IMR-90 (cell line): ENCODE measurements at regions not wholly inside any gene's neighbourhood (a gene's known extent, or its start where the extent isn't known, plus 50 kb on each side); places are given as distances from the start of the nearest gene placed in this dataset.

ENCODE experiments used
- ATAC-seq: fragments of 200-7000 bp; cut with Tn5 transposase; 2 replicates; pipeline ENCODE4 v1.9.1; 2020; ENCODE audit warnings: low read depth, mild to moderate bottlenecking, moderate library complexity
- BruUV-seq: library from RNA; stranded (reverse); fragments of 400-500 nt; replicated peaks from 2 replicates; lab custom pipeline; 2021; lab: Mats Ljungman, UMichigan
- CTCF ChIA-PET: fragments of 300-600 bp; formaldehyde crosslinking; extraction: SDS; loops from one replicate; lab custom pipeline; 2021; ENCODE audit warnings: antibody characterized with exemption; lab: Yijun Ruan, JAX
- POLR2A ChIA-PET: fragments of 300-600 bp; sonication (Branson Sonifier 250); formaldehyde crosslinking; loops from one replicate; lab custom pipeline; 2022; ENCODE audit warnings: antibody characterized with exemption; ENCODE audit not compliant: unreplicated experiment; lab: Charles Lee
- DNase-seq: peaks from one replicate; pipeline ENCODE4 v3.0.0; 2013
- H2AFZ ChIP-seq: replicated peaks from 2 replicates; pipeline ENCODE3; 2013; ENCODE audit warnings: low read length, mild to moderate bottlenecking; ENCODE audit not compliant: poor library complexity
- H2AK5ac ChIP-seq: 2 replicates; pipeline ENCODE4 v1.6.1; 2013; ENCODE audit warnings: low read depth, low read length, inconsistent platforms
- H2AK9ac ChIP-seq: replicated peaks from 2 replicates; pipeline ENCODE3; 2013; ENCODE audit warnings: mild to moderate bottlenecking, low read depth, low read length, moderate library complexity; ENCODE audit not compliant: poor library complexity
- H2BK120ac ChIP-seq: 2 replicates; pipeline ENCODE4 v1.6.1; 2013; ENCODE audit warnings: low read depth, low read length, inconsistent platforms
- H2BK15ac ChIP-seq: 3 replicates; pipeline ENCODE4 v1.6.1; 2013; ENCODE audit warnings: low read depth, low read length, inconsistent platforms
- H2BK20ac ChIP-seq: 2 replicates; pipeline ENCODE4 v1.6.1; 2013; ENCODE audit warnings: low read depth, mild to moderate bottlenecking, inconsistent platforms, low read length, moderate library complexity
- H2BK5ac ChIP-seq: 2 replicates; pipeline ENCODE4 v1.6.1; 2013; ENCODE audit warnings: mild to moderate bottlenecking, low read depth, low read length, inconsistent platforms; ENCODE audit not compliant: poor library complexity, severe bottlenecking
- H3K14ac ChIP-seq: replicated peaks from 2 replicates; pipeline ENCODE4 v1.6.1; 2013; ENCODE audit warnings: low read depth, low read length, inconsistent platforms
- H3K18ac ChIP-seq: 2 replicates; pipeline ENCODE4 v1.6.1; 2013; ENCODE audit warnings: low read depth, low read length, control low read depth
- H3K23ac ChIP-seq: 2 replicates; pipeline ENCODE4 v1.6.1; 2013; ENCODE audit warnings: low read depth, low read length, inconsistent platforms
- H3K27ac ChIP-seq: 2 replicates; pipeline ENCODE4 v1.5.1; 2013; ENCODE audit warnings: mild to moderate bottlenecking, control low read depth, low read length; ENCODE audit not compliant: insufficient read depth
- H3K27me3 ChIP-seq: 2 replicates; pipeline ENCODE4 v1.6.1; 2013; ENCODE audit warnings: low read length; ENCODE audit not compliant: control insufficient read depth, insufficient read depth
- H3K36me3 ChIP-seq: 2 replicates; pipeline ENCODE4 v1.6.1; 2013; ENCODE audit warnings: low read length, mixed read lengths; ENCODE audit not compliant: control insufficient read depth, insufficient read depth
- H3K4ac ChIP-seq: 2 replicates; pipeline ENCODE4 v1.6.1; 2013; ENCODE audit warnings: low read depth, low read length, inconsistent platforms
- H3K4me1 ChIP-seq: 2 replicates; pipeline ENCODE4 v1.6.1; 2013; ENCODE audit warnings: low read length, mixed read lengths; ENCODE audit not compliant: control insufficient read depth, insufficient read depth
- H3K4me2 ChIP-seq: 2 replicates; pipeline ENCODE4 v1.6.1; 2013; ENCODE audit warnings: low read depth, mild to moderate bottlenecking, control low read depth, low read length, moderate library complexity
- H3K4me3 ChIP-seq: 2 replicates; pipeline ENCODE4 v1.5.1; 2013; ENCODE audit warnings: low read depth, mild to moderate bottlenecking, control low read depth, low read length, moderate library complexity; ENCODE audit not compliant: insufficient read depth
- H3K56ac ChIP-seq: 2 replicates; pipeline ENCODE4 v1.6.1; 2013; ENCODE audit warnings: low read length, inconsistent platforms; ENCODE audit not compliant: insufficient read depth; ENCODE audit errors: extremely low read depth
- H3K79me1 ChIP-seq, 2 experiments: 2 replicates each; pipeline ENCODE4 v1.6.1; 2013; ENCODE audit warnings: low read length in 2 of 2, inconsistent platforms in 1 of 2, low read depth in 1 of 2
- H3K9ac ChIP-seq: 2 replicates; pipeline ENCODE4 v1.6.1; 2013; ENCODE audit warnings: low read depth, low read length, control low read depth
- H3K9me1 ChIP-seq: 2 replicates; pipeline ENCODE4 v1.6.1; 2013; ENCODE audit warnings: low read length, inconsistent platforms; ENCODE audit not compliant: insufficient read depth
- H3K9me3 ChIP-seq: 2 replicates; pipeline ENCODE4 v1.6.1; 2013; ENCODE audit warnings: low read length; ENCODE audit not compliant: control insufficient read depth, insufficient read depth
- H4K20me1 ChIP-seq: 2 replicates; pipeline ENCODE4 v1.6.1; 2013; ENCODE audit warnings: low read length, inconsistent platforms; ENCODE audit not compliant: insufficient read depth
- H4K5ac ChIP-seq: 2 replicates; pipeline ENCODE4 v1.6.1; 2013; ENCODE audit warnings: mild to moderate bottlenecking, low read depth, low read length, control low read depth
- H4K8ac ChIP-seq, 2 experiments: 2 replicates each; pipeline ENCODE4 v1.6.1; 2013; ENCODE audit warnings: low read depth in 2 of 2, low read length in 2 of 2, control low read depth in 1 of 2, inconsistent platforms in 1 of 2
- H4K91ac ChIP-seq: 2 replicates; pipeline ENCODE4 v1.6.1; 2013; ENCODE audit warnings: low read depth, low read length, inconsistent platforms; ENCODE audit not compliant: insufficient read depth
- FOS ChIP-seq: fragments of 150-350 bp; IDR thresholded peaks from 2 replicates; pipeline ENCODE4 v1.6.1; 2016; ENCODE audit warnings: low read depth, low read length
- RCOR1 ChIP-seq: IDR thresholded peaks from 2 replicates; pipeline ENCODE4 v1.6.1; 2012; ENCODE audit warnings: mild to moderate bottlenecking, low read length, improper control_type of control experiment; ENCODE audit not compliant: insufficient replicate concordance
- SMC3 ChIP-seq: fragments of 150-350 bp; IDR thresholded peaks from 2 replicates; pipeline ENCODE4 v1.6.1; 2016; ENCODE audit warnings: low read depth, mild to moderate bottlenecking, antibody characterized with exemption, low read length, moderate library complexity
- WGBS, 2 experiments: methylation state at CpG; one replicate each; pipeline versions ENCODE4 v1.1.5 to v1.1.7; 2013; ENCODE audit warnings: missing lambda C conversion rate in 2 of 2; ENCODE audit not compliant: insufficient read length in 1 of 2; ENCODE audit errors: extremely low coverage in 2 of 2; 5-methylcytosine and 5-hydroxymethylcytosine counted together
- dilution Hi-C: fragments of 300-500 bp; cut with HindIII; formaldehyde crosslinking; loops from one replicate; pipeline ENCODE4 v1.14.3; 2018; ENCODE audit warnings: low sequenced_read_pairs; ENCODE audit not compliant: unreplicated experiment
- in situ Hi-C: fragments of 300-500 bp; cut with MboI; formaldehyde crosslinking; loops from 3 replicates; pipeline ENCODE4 v1.14.3; 2019; ENCODE audit warnings: low sequenced_read_pairs, inconsistent platforms, mixed read lengths
- intact Hi-C: fragments of 100-400 bp; cut with micrococcal nuclease; formaldehyde crosslinking; loops from 2 replicates; pipeline ENCODE4 v1.10.0; 2022

DNA sequence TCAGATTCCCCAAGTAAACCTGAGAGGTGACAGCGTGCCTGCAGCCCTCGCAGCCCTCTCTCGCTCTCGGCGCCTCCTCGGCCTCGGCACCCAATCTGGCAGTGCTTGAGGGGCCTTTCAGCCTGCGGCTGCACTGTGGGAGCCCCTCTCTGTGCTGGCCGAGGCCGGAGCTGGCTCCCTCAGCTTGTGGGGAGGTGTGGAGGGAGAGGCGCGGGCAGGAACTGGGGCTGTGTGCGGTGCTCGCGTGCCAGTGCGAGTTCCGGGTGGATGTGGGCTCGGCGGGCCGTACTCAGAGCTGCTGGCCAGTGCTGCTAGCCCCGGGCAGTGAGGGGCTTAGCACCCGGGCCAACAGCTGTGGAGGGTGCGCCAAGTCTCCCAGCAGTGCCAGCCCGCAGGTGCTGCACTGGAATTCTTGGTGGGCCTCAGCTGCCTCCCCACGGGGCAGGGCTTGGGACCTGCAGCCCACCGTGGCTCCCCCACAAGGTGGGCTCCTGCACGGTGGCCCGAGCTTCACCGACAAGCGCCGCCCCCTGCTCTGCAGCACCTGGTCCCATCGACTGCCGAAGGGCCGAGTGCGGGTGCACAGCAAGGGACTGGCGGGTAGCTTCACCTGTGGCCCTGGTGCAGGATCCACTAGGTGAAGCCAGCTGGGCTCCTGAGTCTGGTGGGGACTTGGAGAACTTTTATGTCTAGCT, 809.7 kb upstream of the ADGRB3 start:
- in situ Hi-C loops (no loop called here), intact Hi-C loops (no loop called here), dilution Hi-C loops (no loop called here)
- H3K4ac ChIP-seq = no peak overlapping the region
- H2BK5ac ChIP-seq = no peak overlapping the region
- CTCF ChIA-PET = no interaction called here
- H3K9ac ChIP-seq = no peak overlapping the region
- no peak overlapping the region for H2AK9ac ChIP-seq
- POLR2A ChIA-PET = no interaction called here
- H4K20me1 ChIP-seq = no peaks in the 10 kb centered on the region
- H2AK5ac ChIP-seq = no peak overlapping the region
- H3K23ac ChIP-seq = no peak overlapping the region
- no peak for ATAC-seq
- H3K4me3 ChIP-seq = no peak overlapping the region
- H4K5ac ChIP-seq = no peak overlapping the region
- no peak overlapping the region for H3K4me2 ChIP-seq
- no peaks in the 10 kb centered on the region for H3K79me1 ChIP-seq
- no TSS peak for BruUV-seq
- H3K27me3 ChIP-seq = no peaks in the 10 kb centered on the region
- no peak overlapping the region for H2BK15ac ChIP-seq
- WGBS, 2 experiments = 76% methylated on average over 8 of the region's 36 CpGs; no CpG with 5 or more reads in 1 of the 2 experiments
- no peak overlapping the region for H2AFZ ChIP-seq
- no peak overlapping the region for H3K56ac ChIP-seq
- no peak overlapping the region for H4K8ac ChIP-seq
- peaks cover 6% of the 10 kb centered on the region; the same call in 1 of the 2 replicates for H3K9me3 ChIP-seq
- H2BK20ac ChIP-seq = no peak overlapping the region
- no peaks in the 10 kb centered on the region for H3K4me1 ChIP-seq
- DNase-seq = no peak
- no peak for TF ChIP-seq RCOR1
- TF ChIP-seq FOS = no peak
- TF ChIP-seq SMC3 = no peak
- H3K36me3 ChIP-seq = no peaks in the 10 kb centered on the region
- H3K27ac ChIP-seq = no peak overlapping the region
- no peaks in the 10 kb centered on the region for H3K9me1 ChIP-seq
- no peak overlapping the region for H2BK120ac ChIP-seq
- no peak overlapping the region for H4K91ac ChIP-seq
- no peak overlapping the region for H3K14ac ChIP-seq
- no peak overlapping the region for H3K18ac ChIP-seq
